Chondrocyte (in vitro differentiated cells): ENCODE measurements at regions not wholly inside any gene's neighbourhood (a gene's known extent, or its start where the extent isn't known, plus 50 kb on each side); places are given as distances from the start of the nearest gene placed in this dataset.
A peak's percentile ranks its signal among the peaks of the same experiment; 100 is the strongest.

ENCODE experiments used
- DNase-seq: peaks from one replicate; pipeline ENCODE4 v3.0.0; 2021; ENCODE audit warnings: mixed read lengths, low spot score
- H3K27ac Mint-ChIP-seq: one replicate; pipeline ENCODE4 v1.8.0; 2021; ENCODE audit warnings: mild to moderate bottlenecking, moderate library complexity, mixed read lengths; ENCODE audit not compliant: unreplicated experiment
- H3K27me3 Mint-ChIP-seq: 2 replicates; pipeline ENCODE4 v1.8.0; 2021; ENCODE audit warnings: low read depth, mixed read lengths
- H3K36me3 Mint-ChIP-seq: 2 replicates; pipeline ENCODE4 v1.8.0; 2021; ENCODE audit warnings: low read depth, mixed read lengths
- H3K4me1 Mint-ChIP-seq: 2 replicates; pipeline ENCODE4 v1.8.0; 2021; ENCODE audit warnings: low read depth, mild to moderate bottlenecking, mixed read lengths
- H3K4me3 Mint-ChIP-seq: one replicate; pipeline ENCODE4 v1.8.0; 2021; ENCODE audit warnings: mild to moderate bottlenecking, moderate library complexity, mixed read lengths; ENCODE audit not compliant: unreplicated experiment
- H3K9me3 Mint-ChIP-seq: 2 replicates; pipeline ENCODE4 v1.8.0; 2021; ENCODE audit warnings: low read depth, mixed read lengths
- CTCF ChIP-seq: fragments of 200-600 bp; sonication (generic); IDR thresholded peaks from 2 replicates; pipeline ENCODE4 v1.5.0; 2021; ENCODE audit warnings: antibody characterized with exemption, mild to moderate bottlenecking, moderate library complexity

- H3K27ac Mint-ChIP-seq: no peak overlapping the region
- no peaks in the 10 kb centered on the region for H3K36me3 Mint-ChIP-seq
- peaks cover 14% of the 10 kb centered on the region for H3K4me1 Mint-ChIP-seq
- no peak for TF ChIP-seq CTCF
- no peak for DNase-seq
- no peaks in the 10 kb centered on the region for H3K27me3 Mint-ChIP-seq
- no peak overlapping the region for H3K4me3 Mint-ChIP-seq
- H3K9me3 Mint-ChIP-seq: no peaks in the 10 kb centered on the region
Observed at GRCh38 chr4:100099746-100100145, 90.5 kb downstream of the DDIT4L start.

GRCh38 chr4:100098681-100099080 is 91.6 kb downstream of the DDIT4L start:
- Mint-ChIP-seq H3K4me1 (peaks cover 18% of the 10 kb centered on the region), H3K27ac (no peak overlapping the region), H3K4me3 (no peak overlapping the region), H3K9me3 (no peaks in the 10 kb centered on the region), H3K27me3 (no peaks in the 10 kb centered on the region), H3K36me3 (no peaks in the 10 kb centered on the region)
- no peak for TF ChIP-seq CTCF
- no peak for DNase-seq

GRCh38 chr4:100098011-100098545 is 92.2 kb downstream of the DDIT4L start:
- H3K9me3 Mint-ChIP-seq: no peaks in the 10 kb centered on the region
- H3K4me1 Mint-ChIP-seq: peaks cover 24% of the 10 kb centered on the region
- H3K36me3 Mint-ChIP-seq: no peaks in the 10 kb centered on the region
- H3K27me3 Mint-ChIP-seq: no peaks in the 10 kb centered on the region
- H3K4me3 Mint-ChIP-seq: no peak overlapping the region
- no peak for TF ChIP-seq CTCF
- DNase-seq: no peak
- no peak overlapping the region for H3K27ac Mint-ChIP-seq

GRCh38 chr4:100095729-100096595 is 94.3 kb downstream of the DDIT4L start:
- peak; percentile 83 for TF ChIP-seq CTCF
- H3K36me3 Mint-ChIP-seq: no peaks in the 10 kb centered on the region
- peak overlapping the region; percentile 34 for H3K27ac Mint-ChIP-seq
- no peak for DNase-seq
- no peaks in the 10 kb centered on the region for H3K27me3 Mint-ChIP-seq
- H3K4me1 Mint-ChIP-seq: peaks cover 32% of the 10 kb centered on the region
- H3K4me3 Mint-ChIP-seq: no peak overlapping the region
- no peaks in the 10 kb centered on the region for H3K9me3 Mint-ChIP-seq

- H3K9me3 Mint-ChIP-seq: no peaks in the 10 kb centered on the region
- DNase-seq: no peak
- H3K27me3 Mint-ChIP-seq: no peaks in the 10 kb centered on the region
- peaks cover 32% of the 10 kb centered on the region for H3K4me1 Mint-ChIP-seq
- no peak overlapping the region for H3K4me3 Mint-ChIP-seq
- TF ChIP-seq CTCF: peak; percentile 98
- H3K36me3 Mint-ChIP-seq: no peaks in the 10 kb centered on the region
- H3K27ac Mint-ChIP-seq: peak overlapping the region; percentile 92
Observed at GRCh38 chr4:100093091-100093866, 97.0 kb downstream of the DDIT4L start.
